K562 (cell line): ENCODE measurements at regions not wholly inside any gene's neighbourhood (a gene's known extent, or its start where the extent isn't known, plus 50 kb on each side); places are given as distances from the start of the nearest gene placed in this dataset.

Experiments used
- ATAC-seq: fragments of 200-7000 bp; cut with Tn5 transposase; 3 replicates; pipeline ENCODE4 v1.9.1; 2020; ENCODE audit warnings: moderate library complexity
- BruUV-seq: library from RNA; stranded (reverse); fragments of 400-500 nt; replicated peaks from 2 replicates; lab custom pipeline; 2021; lab: Mats Ljungman, UMichigan
- CTCF ChIA-PET: fragments of 300-600 bp; formaldehyde crosslinking; extraction: SDS; loops from one replicate; lab custom pipeline; 2021; ENCODE audit warnings: low intra/inter-chr PET ratio; lab: Yijun Ruan, JAX
- POLR2A ChIA-PET: fragments of 300-600, 350-650 bp; sonication (Branson Sonifier 250); formaldehyde crosslinking; extraction: SDS; loops from one replicate; lab custom pipeline; 2021; ENCODE audit warnings: antibody characterized with exemption, inconsistent platforms; lab: Yijun Ruan, JAX
- DNase-seq, 4 experiments: peaks; one replicate each; pipeline versions ENCODE4 v3.0.0 to v3.0.0-alpha.2; 2011 to 2018; ENCODE audit warnings: low spot score in 3 of 4, mixed read lengths in 3 of 4; ENCODE audit errors: extremely low read depth in 1 of 4
- FAIRE-seq: peaks from 2 replicates; lab custom pipeline; 2011; peaks lifted over from hg19 to GRCh38; lab: Jason Lieb, UNC
- H2AFZ ChIP-seq: 2 replicates; pipeline ENCODE4 v1.6.0; 2011; ENCODE audit warnings: low read depth, low read length, control low read depth, inconsistent platforms
- H3K27ac ChIP-seq: fragments of 200-600 bp; 3 replicates; pipeline ENCODE4 v1.8.0; 2011; ENCODE audit warnings: low read depth, mild to moderate bottlenecking, control low read depth, inconsistent platforms, low read length, moderate library complexity, mixed read lengths; ENCODE audit errors: extremely low read depth
- H3K27me3 ChIP-seq, 2 experiments: fragments of 300-600 bp in 1 of 2; 2 replicates in 1 of 2; 3 replicates in 1 of 2; pipeline versions ENCODE4 v1.6.0 to v1.8.0; 2011; ENCODE audit warnings: inconsistent platforms in 2 of 2, low read length in 2 of 2, mild to moderate bottlenecking in 1 of 2, mixed read lengths in 1 of 2, moderate library complexity in 1 of 2; ENCODE audit not compliant: control insufficient read depth in 2 of 2, insufficient read depth in 2 of 2
- H3K36me3 ChIP-seq: fragments of 300-600 bp; 3 replicates; pipeline ENCODE4 v1.8.0; 2011; ENCODE audit warnings: mild to moderate bottlenecking, low read length, inconsistent platforms; ENCODE audit not compliant: control insufficient read depth, insufficient read depth
- H3K4me1 ChIP-seq, 2 experiments: fragments of 200-600 bp in 1 of 2; replicated peaks in 1 of 2; 2 replicates in 1 of 2; 3 replicates in 1 of 2; pipeline versions ENCODE4 v1.5.1 to v1.8.0; 2011; ENCODE audit warnings: inconsistent platforms in 2 of 2, low read length in 2 of 2, mild to moderate bottlenecking in 1 of 2, mixed read lengths in 1 of 2, moderate library complexity in 1 of 2; ENCODE audit not compliant: control insufficient read depth in 2 of 2, insufficient read depth in 2 of 2
- H3K4me2 ChIP-seq: 2 replicates; pipeline ENCODE4 v1.6.1; 2011; ENCODE audit warnings: low read length, control low read depth, inconsistent platforms, mixed read lengths; ENCODE audit not compliant: insufficient read depth
- H3K4me3 ChIP-seq: fragments of 200-600 bp; sonication (generic), shearing (Covaris generic); 2 replicates; pipeline ENCODE4 v1.5.1; 2016; ENCODE audit warnings: control low read depth, inconsistent platforms
- H3K79me2 ChIP-seq: fragments of 200-600 bp; 3 replicates; pipeline ENCODE4 v1.8.0; 2011; ENCODE audit warnings: low read length, inconsistent platforms; ENCODE audit not compliant: control insufficient read depth, insufficient read depth
- H3K9ac ChIP-seq, 2 experiments: 2 replicates each; pipeline versions ENCODE4 v1.6.0 to v1.6.1; 2011; ENCODE audit warnings: low read depth in 2 of 2, low read length in 2 of 2, control low read depth in 1 of 2, inconsistent platforms in 1 of 2, mild to moderate bottlenecking in 1 of 2, mixed read lengths in 1 of 2; ENCODE audit not compliant: insufficient read depth in 1 of 2
- H3K9me1 ChIP-seq: one replicate; pipeline ENCODE4 v1.6.0; 2011; ENCODE audit warnings: inconsistent platforms, mild to moderate bottlenecking, low read length, moderate library complexity; ENCODE audit not compliant: control insufficient read depth, insufficient read depth
- H3K9me3 ChIP-seq: replicated peaks from 2 replicates; pipeline ENCODE4 v1.5.1; 2011; ENCODE audit warnings: low read depth, low read length, inconsistent platforms; ENCODE audit not compliant: control insufficient read depth, insufficient read depth
- H4K20me1 ChIP-seq: replicated peaks from 2 replicates; pipeline ENCODE4 v1.6.1; 2011; ENCODE audit warnings: low read length, inconsistent platforms, mixed read lengths; ENCODE audit not compliant: control insufficient read depth, insufficient read depth
- GTF2E2 ChIP-seq: fragments of 200-800 bp; sonication (Bioruptor generic); IDR thresholded peaks from 2 replicates; pipeline ENCODE4 v1.6.1; 2016; ENCODE audit warnings: missing genetic modification characterization, missing compliant biosample characterization
- IFI16 ChIP-seq: fragments of 250-450 bp; sonication (Bioruptor Pico); IDR thresholded peaks from 2 replicates; pipeline ENCODE4 v2.1.2; 2022; ENCODE audit warnings: mild to moderate bottlenecking, inconsistent platforms
- RCOR1 ChIP-seq, 2 experiments: IDR thresholded peaks; 2 replicates each; pipeline ENCODE4 v1.6.1; 2012; ENCODE audit warnings: low read depth in 2 of 2, low read length in 2 of 2, borderline replicate concordance in 1 of 2, improper control_type of control experiment in 1 of 2
- RFX7 ChIP-seq: fragments of 250-450 bp; sonication (Bioruptor Pico); IDR thresholded peaks from 2 replicates; pipeline ENCODE4 v1.5.1; 2021; ENCODE audit warnings: mild to moderate bottlenecking
- SMARCA4 ChIP-seq: fragments of 450-650 bp; IDR thresholded peaks from 2 replicates; pipeline ENCODE4 v1.6.1; 2016
- SREBF2 ChIP-seq: sonication (generic); formaldehyde crosslinking; IDR thresholded peaks from 2 replicates; pipeline ENCODE4 v1.4.0; 2020; ENCODE audit warnings: mild to moderate bottlenecking, missing genetic modification reagents
- SRSF9 ChIP-seq: fragments of 200-400 bp; formaldehyde crosslinking; IDR thresholded peaks from 2 replicates; pipeline ENCODE4 v1.6.1; 2017; ENCODE audit warnings: low read depth, low read length, borderline replicate concordance
- STAG1 ChIP-seq: sonication (generic); formaldehyde crosslinking; IDR thresholded peaks from 2 replicates; pipeline ENCODE4 v1.5.0; 2020; ENCODE audit warnings: missing genetic modification reagents, borderline replicate concordance
- ZNF146 ChIP-seq: IDR thresholded peaks from one replicate; pipeline ENCODE4 v1.6.1; 2018; ENCODE audit warnings: missing compliant biosample characterization; ENCODE audit not compliant: unreplicated experiment
- ZNF695 ChIP-seq: fragments of 450-650 bp; formaldehyde crosslinking; IDR thresholded peaks from 2 replicates; pipeline ENCODE4 v1.4.0; 2020; ENCODE audit warnings: mild to moderate bottlenecking, moderate library complexity
- WGBS: fragments of 100-300 bp; shearing (Covaris generic); methylation state at CpG from one replicate; pipeline ENCODE4 v1.1.6; 2016; ENCODE audit warnings: low coverage, mixed read lengths; ENCODE audit not compliant: insufficient coverage; ENCODE audit errors: missing lambda C conversion rate; 5-methylcytosine and 5-hydroxymethylcytosine counted together
- in situ Hi-C: fragments of 300-500 bp; cut with MboI; formaldehyde crosslinking; loops from 4 replicates; pipeline ENCODE4 v1.15.0; 2018; ENCODE audit warnings: inconsistent platforms, mixed read lengths
- intact Hi-C: fragments of 100-400 bp; cut with micrococcal nuclease; formaldehyde crosslinking; loops from 2 replicates; pipeline ENCODE4 v1.14.2; 2022
- TF ChIP-seq, protein P1 (sequence below): fragments of 200-800 bp; sonication (Bioruptor generic); IDR thresholded peaks from 2 replicates; pipeline ENCODE4 v1.6.1; 2016; ENCODE audit warnings: missing genetic modification characterization, missing compliant biosample characterization

DNA sequence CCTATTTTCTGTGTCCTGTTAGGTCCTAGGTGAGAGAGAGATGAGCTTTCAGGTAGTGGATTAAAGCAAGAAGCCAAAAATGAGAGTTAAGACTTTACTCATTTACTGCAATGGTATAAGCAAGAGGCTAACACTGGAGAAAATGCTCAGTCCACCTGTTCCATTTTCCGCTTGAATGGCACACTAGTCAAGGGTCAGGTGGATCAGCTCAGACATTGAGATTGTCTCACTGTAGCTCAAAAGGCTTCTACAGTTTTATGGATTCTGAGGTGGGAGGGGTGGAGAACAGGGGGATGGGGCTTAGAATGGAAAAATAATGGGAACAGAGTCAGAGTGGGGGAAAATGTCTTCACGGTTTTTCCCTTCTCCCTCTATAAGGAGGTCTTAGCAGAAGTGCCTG lies 57.3 kb upstream of the MUCL1 start:
- POLR2A ChIA-PET, result interaction anchor here (0.6 kb wide), 1 partner anchor 15 kb away, joined by 3 read pairs; no protein-coding TSS in a partner anchor
- no peak for TF ChIP-seq ZNF695 (CRISPR knock-in tag)
- TF ChIP-seq RCOR1 (IDR thresholded peaks at IDR 0.05; ENCODE audit: borderline replicate concordance in 1 of 2, low read depth in 2 of 2, low read length in 2 of 2), result no peak
- no peak for TF ChIP-seq STAG1 (CRISPR knock-in tag)
- Histone ChIP-seq H3K4me1 (no peaks in the 10 kb centered on the region), H4K20me1 (no peaks in the 10 kb centered on the region), H3K9ac (no peak overlapping the region), H3K27ac (no peak overlapping the region), H3K36me3 (no peaks in the 10 kb centered on the region), H3K9me1 (no peaks in the 10 kb centered on the region), H3K4me3 (no peak overlapping the region), H3K27me3 (no peaks in the 10 kb centered on the region), H3K9me3 (no peaks in the 10 kb centered on the region), H3K79me2 (no peaks in the 10 kb centered on the region), H3K4me2 (no peak overlapping the region), H2AFZ (no peak overlapping the region)
- intact Hi-C loops, result no loop called here
- in situ Hi-C loops, result no loop called here
- CTCF ChIA-PET, result no interaction called here
- ATAC-seq, result no peak
- no peak for DNase-seq
- BruUV-seq, result no TSS peak
- no peak for FAIRE-seq
- WGBS, result 0% methylated on average over 2 of the region's 2 CpGs

DNA sequence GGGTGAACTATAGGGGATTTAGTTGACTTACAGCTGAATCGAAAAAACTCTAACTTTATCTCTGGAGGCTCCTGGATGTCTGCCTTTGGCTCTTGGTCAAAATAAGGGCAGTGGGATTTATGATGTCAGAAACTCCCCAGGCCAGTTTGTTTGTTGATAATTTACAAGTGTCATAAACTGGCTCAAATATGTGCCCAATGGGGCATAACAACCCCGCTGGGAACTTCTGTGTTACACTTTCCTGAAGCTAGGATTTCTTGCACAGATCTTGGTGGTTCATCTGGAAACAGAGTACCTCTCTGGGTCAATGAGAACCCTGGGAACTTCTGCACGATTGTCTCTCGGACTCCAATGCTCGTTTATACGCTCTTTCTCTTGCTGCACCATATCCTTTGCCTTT lies 58.7 kb upstream of the MUCL1 start:
- Histone ChIP-seq H3K4me2 (no peak overlapping the region), H3K79me2 (no peaks in the 10 kb centered on the region), H3K27ac (no peak overlapping the region), H3K9me3 (no peaks in the 10 kb centered on the region), H3K4me3 (no peak overlapping the region), H2AFZ (no peak overlapping the region), H3K27me3 (no peaks in the 10 kb centered on the region), H3K4me1 (no peaks in the 10 kb centered on the region), H3K36me3 (no peaks in the 10 kb centered on the region), H4K20me1 (no peaks in the 10 kb centered on the region), H3K9ac (no peak overlapping the region), H3K9me1 (no peaks in the 10 kb centered on the region)
- no TSS peak for BruUV-seq
- POLR2A ChIA-PET, result no interaction called here
- ATAC-seq (no peak), DNase-seq (no peak), FAIRE-seq (no peak)
- intact Hi-C loops (no loop called here), in situ Hi-C loops (no loop called here)
- CTCF ChIA-PET, result no interaction called here
- no peak for TF ChIP-seq IFI16
- TF ChIP-seq, protein P1, sequence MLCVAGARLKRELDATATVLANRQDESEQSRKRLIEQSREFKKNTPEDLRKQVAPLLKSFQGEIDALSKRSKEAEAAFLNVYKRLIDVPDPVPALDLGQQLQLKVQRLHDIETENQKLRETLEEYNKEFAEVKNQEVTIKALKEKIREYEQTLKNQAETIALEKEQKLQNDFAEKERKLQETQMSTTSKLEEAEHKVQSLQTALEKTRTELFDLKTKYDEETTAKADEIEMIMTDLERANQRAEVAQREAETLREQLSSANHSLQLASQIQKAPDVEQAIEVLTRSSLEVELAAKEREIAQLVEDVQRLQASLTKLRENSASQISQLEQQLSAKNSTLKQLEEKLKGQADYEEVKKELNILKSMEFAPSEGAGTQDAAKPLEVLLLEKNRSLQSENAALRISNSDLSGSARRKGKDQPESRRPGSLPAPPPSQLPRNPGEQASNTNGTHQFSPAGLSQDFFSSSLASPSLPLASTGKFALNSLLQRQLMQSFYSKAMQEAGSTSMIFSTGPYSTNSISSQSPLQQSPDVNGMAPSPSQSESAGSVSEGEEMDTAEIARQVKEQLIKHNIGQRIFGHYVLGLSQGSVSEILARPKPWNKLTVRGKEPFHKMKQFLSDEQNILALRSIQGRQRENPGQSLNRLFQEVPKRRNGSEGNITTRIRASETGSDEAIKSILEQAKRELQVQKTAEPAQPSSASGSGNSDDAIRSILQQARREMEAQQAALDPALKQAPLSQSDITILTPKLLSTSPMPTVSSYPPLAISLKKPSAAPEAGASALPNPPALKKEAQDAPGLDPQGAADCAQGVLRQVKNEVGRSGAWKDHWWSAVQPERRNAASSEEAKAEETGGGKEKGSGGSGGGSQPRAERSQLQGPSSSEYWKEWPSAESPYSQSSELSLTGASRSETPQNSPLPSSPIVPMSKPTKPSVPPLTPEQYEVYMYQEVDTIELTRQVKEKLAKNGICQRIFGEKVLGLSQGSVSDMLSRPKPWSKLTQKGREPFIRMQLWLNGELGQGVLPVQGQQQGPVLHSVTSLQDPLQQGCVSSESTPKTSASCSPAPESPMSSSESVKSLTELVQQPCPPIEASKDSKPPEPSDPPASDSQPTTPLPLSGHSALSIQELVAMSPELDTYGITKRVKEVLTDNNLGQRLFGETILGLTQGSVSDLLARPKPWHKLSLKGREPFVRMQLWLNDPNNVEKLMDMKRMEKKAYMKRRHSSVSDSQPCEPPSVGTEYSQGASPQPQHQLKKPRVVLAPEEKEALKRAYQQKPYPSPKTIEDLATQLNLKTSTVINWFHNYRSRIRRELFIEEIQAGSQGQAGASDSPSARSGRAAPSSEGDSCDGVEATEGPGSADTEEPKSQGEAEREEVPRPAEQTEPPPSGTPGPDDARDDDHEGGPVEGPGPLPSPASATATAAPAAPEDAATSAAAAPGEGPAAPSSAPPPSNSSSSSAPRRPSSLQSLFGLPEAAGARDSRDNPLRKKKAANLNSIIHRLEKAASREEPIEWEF (CRISPR knock-in tag), result no peak
- TF ChIP-seq SREBF2 (CRISPR knock-in tag), result no peak
- TF ChIP-seq SRSF9, result no peak
- TF ChIP-seq GTF2E2, result no peak
- no peak for TF ChIP-seq SMARCA4
- no peak for TF ChIP-seq ZNF146 (CRISPR knock-in tag)
- no peak for TF ChIP-seq RFX7
- 3% methylated on average over 6 of the region's 6 CpGs for WGBS
